HEK293 (cell line): ENCODE measurements at regions not wholly inside any gene's neighbourhood (a gene's known extent, or its start where the extent isn't known, plus 50 kb on each side); places are given as distances from the start of the nearest gene placed in this dataset.

Source experiments
- CTCF ChIA-PET: fragments of 350-600 bp; formaldehyde crosslinking; extraction: SDS; loops from one replicate; lab custom pipeline; 2021; ENCODE audit warnings: antibody characterized with exemption; lab: Yijun Ruan, JAX
- POLR2A ChIA-PET: fragments of 300-600 bp; formaldehyde crosslinking; extraction: SDS; loops from one replicate; lab custom pipeline; 2020; ENCODE audit warnings: antibody characterized with exemption, inconsistent platforms; lab: Yijun Ruan, JAX
- H3K27ac ChIP-seq: fragments of 200-500 bp; sonication (Bioruptor generic); 2 replicates; pipeline ENCODE4 v1.5.1; 2014; ENCODE audit warnings: low read depth, low read length, control low read depth, inconsistent platforms; ENCODE audit errors: extremely low read depth
- H3K36me3 ChIP-seq, 2 experiments: fragments of 200-500 bp in 1 of 2; sonication (Bioruptor generic) in 1 of 2; 1 replicate in 1 of 2; 2 replicates in 1 of 2; pipeline ENCODE4 v1.5.1; 2014 to 2017; ENCODE audit warnings: inconsistent platforms in 2 of 2, low read length in 2 of 2; ENCODE audit not compliant: control insufficient read depth in 2 of 2, insufficient read depth in 1 of 2
- H3K4me1 ChIP-seq: fragments of 200-500 bp; sonication (Bioruptor generic); 2 replicates; pipeline ENCODE4 v1.5.1; 2014; ENCODE audit warnings: mild to moderate bottlenecking, low read length, inconsistent platforms; ENCODE audit not compliant: control insufficient read depth, insufficient read depth
- H3K4me3 ChIP-seq: 2 replicates; pipeline ENCODE4 v1.5.1; 2011; ENCODE audit warnings: low read depth, mild to moderate bottlenecking, control low read depth, low read length, moderate library complexity
- H3K9me3 ChIP-seq: fragments of 200-500 bp; sonication (Bioruptor generic); 2 replicates; pipeline ENCODE4 v1.5.1; 2014; ENCODE audit warnings: low read depth, low read length, inconsistent platforms; ENCODE audit not compliant: control insufficient read depth, insufficient read depth
- HOXA7 ChIP-seq: sonication (generic); formaldehyde crosslinking; IDR thresholded peaks from 2 replicates; pipeline ENCODE4 v1.8.1; 2022; ENCODE audit warnings: missing genetic modification reagents, borderline replicate concordance
- INSM2 ChIP-seq: fragments of 450-650 bp; formaldehyde crosslinking; IDR thresholded peaks from 2 replicates; pipeline ENCODE4 v1.5.1; 2016; ENCODE audit warnings: missing biosample characterization, missing genetic modification characterization
- MYNN ChIP-seq: fragments of 450-650 bp; formaldehyde crosslinking; IDR thresholded peaks from 2 replicates; pipeline ENCODE4 v1.5.1; 2016; ENCODE audit warnings: missing biosample characterization, missing genetic modification characterization, borderline replicate concordance
- PRDM2 ChIP-seq: fragments of 450-650 bp; formaldehyde crosslinking; IDR thresholded peaks from 2 replicates; pipeline ENCODE4 v1.5.1; 2016; ENCODE audit warnings: missing biosample characterization, missing genetic modification characterization, borderline replicate concordance
- SCRT2 ChIP-seq: fragments of 450-650 bp; formaldehyde crosslinking; IDR thresholded peaks from 2 replicates; pipeline ENCODE4 v1.5.1; 2016; ENCODE audit warnings: missing biosample characterization, missing genetic modification characterization
- ZFHX2 ChIP-seq: fragments of 450-650 bp; formaldehyde crosslinking; conservative IDR thresholded peaks from 2 replicates; pipeline ENCODE4 v1.5.1; 2016; ENCODE audit warnings: missing biosample characterization, missing genetic modification characterization
- ZFP69B ChIP-seq: fragments of 450-650 bp; formaldehyde crosslinking; IDR thresholded peaks from 2 replicates; pipeline ENCODE4 v1.5.1; 2016; ENCODE audit warnings: missing biosample characterization, missing genetic modification characterization
- ZIC2 ChIP-seq: fragments of 450-650 bp; formaldehyde crosslinking; IDR thresholded peaks from 2 replicates; pipeline ENCODE4 v1.5.1; 2016; ENCODE audit warnings: missing biosample characterization, missing genetic modification characterization
- ZNF114 ChIP-seq: fragments of 450-650 bp; formaldehyde crosslinking; IDR thresholded peaks from 2 replicates; pipeline ENCODE4 v1.5.0; 2017; ENCODE audit warnings: missing biosample characterization, missing genetic modification characterization
- ZNF121 ChIP-seq: fragments of 450-650 bp; formaldehyde crosslinking; IDR thresholded peaks from 2 replicates; pipeline ENCODE4 v1.5.1; 2016; ENCODE audit warnings: missing biosample characterization, missing genetic modification characterization
- ZNF146 ChIP-seq: fragments of 450-650 bp; formaldehyde crosslinking; IDR thresholded peaks from 2 replicates; pipeline ENCODE4 v1.5.1; 2016; ENCODE audit warnings: missing biosample characterization, missing genetic modification characterization
- ZNF184 ChIP-seq: fragments of 450-650 bp; IDR thresholded peaks from 2 replicates; pipeline ENCODE4 v1.5.1; 2018; ENCODE audit warnings: missing biosample characterization, mild to moderate bottlenecking, missing genetic modification characterization
- ZNF302 ChIP-seq: fragments of 450-650 bp; formaldehyde crosslinking; IDR thresholded peaks from 2 replicates; pipeline ENCODE4 v1.5.1; 2016; ENCODE audit warnings: missing biosample characterization, missing genetic modification characterization, low read depth
- ZNF521 ChIP-seq: fragments of 450-650 bp; formaldehyde crosslinking; IDR thresholded peaks from 2 replicates; pipeline ENCODE4 v1.5.1; 2017; ENCODE audit warnings: missing biosample characterization, mild to moderate bottlenecking, missing genetic modification characterization
- TF ChIP-seq, protein P1 (sequence below): sonication (generic); formaldehyde crosslinking; IDR thresholded peaks from 2 replicates; pipeline ENCODE4 v1.8.1; 2022; ENCODE audit warnings: mild to moderate bottlenecking, moderate library complexity, missing genetic modification reagents
- TF ChIP-seq, protein P2 (sequence below): fragments of 450-650 bp; formaldehyde crosslinking; IDR thresholded peaks from 2 replicates; pipeline ENCODE4 v1.5.1; 2016; ENCODE audit warnings: missing biosample characterization, missing genetic modification characterization
- TF ChIP-seq, protein P3 (sequence below): fragments of 450-650 bp; formaldehyde crosslinking; IDR thresholded peaks from 2 replicates; pipeline ENCODE4 v1.5.1; 2016; ENCODE audit warnings: missing biosample characterization, missing genetic modification characterization

- TF ChIP-seq ZNF521 (tag by site-specific recombination), result no peak
- TF ChIP-seq ZFHX2 (tag by site-specific recombination), result no peak
- TF ChIP-seq ZNF302 (tag by site-specific recombination), result no peak
Measured at GRCh38 chr13:112322557-112322956, 53.6 kb upstream of the SPACA7 start (continued).

GRCh38 chr13:112324116-112324515, 52.0 kb upstream of the SPACA7 start:
- Histone ChIP-seq H3K36me3 (no peaks in the 10 kb centered on the region), H3K4me1 (no peaks in the 10 kb centered on the region), H3K27ac (no peak overlapping the region), H3K4me3 (no peak overlapping the region), H3K9me3 (no peaks in the 10 kb centered on the region)
- TF ChIP-seq ZNF184 (tag by site-specific recombination), result no peak
- TF ChIP-seq MYNN (tag by site-specific recombination), result no peak
- TF ChIP-seq ZNF114 (tag by site-specific recombination), result no peak
- TF ChIP-seq ZNF146 (tag by site-specific recombination), result no peak
- TF ChIP-seq ZFP69B, result no peak
- peak; percentile 57 for TF ChIP-seq SCRT2 (tag by site-specific recombination)
- no peak for TF ChIP-seq PRDM2 (tag by site-specific recombination)
- TF ChIP-seq, protein P1, sequence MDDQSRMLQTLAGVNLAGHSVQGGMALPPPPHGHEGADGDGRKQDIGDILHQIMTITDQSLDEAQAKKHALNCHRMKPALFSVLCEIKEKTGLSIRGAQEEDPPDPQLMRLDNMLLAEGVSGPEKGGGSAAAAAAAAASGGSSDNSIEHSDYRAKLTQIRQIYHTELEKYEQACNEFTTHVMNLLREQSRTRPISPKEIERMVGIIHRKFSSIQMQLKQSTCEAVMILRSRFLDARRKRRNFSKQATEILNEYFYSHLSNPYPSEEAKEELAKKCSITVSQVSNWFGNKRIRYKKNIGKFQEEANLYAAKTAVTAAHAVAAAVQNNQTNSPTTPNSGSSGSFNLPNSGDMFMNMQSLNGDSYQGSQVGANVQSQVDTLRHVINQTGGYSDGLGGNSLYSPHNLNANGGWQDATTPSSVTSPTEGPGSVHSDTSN, result no peak
- no peak for TF ChIP-seq HOXA7 (CRISPR knock-in tag)
- TF ChIP-seq INSM2 (tag by site-specific recombination), result no peak
- TF ChIP-seq, protein P2, sequence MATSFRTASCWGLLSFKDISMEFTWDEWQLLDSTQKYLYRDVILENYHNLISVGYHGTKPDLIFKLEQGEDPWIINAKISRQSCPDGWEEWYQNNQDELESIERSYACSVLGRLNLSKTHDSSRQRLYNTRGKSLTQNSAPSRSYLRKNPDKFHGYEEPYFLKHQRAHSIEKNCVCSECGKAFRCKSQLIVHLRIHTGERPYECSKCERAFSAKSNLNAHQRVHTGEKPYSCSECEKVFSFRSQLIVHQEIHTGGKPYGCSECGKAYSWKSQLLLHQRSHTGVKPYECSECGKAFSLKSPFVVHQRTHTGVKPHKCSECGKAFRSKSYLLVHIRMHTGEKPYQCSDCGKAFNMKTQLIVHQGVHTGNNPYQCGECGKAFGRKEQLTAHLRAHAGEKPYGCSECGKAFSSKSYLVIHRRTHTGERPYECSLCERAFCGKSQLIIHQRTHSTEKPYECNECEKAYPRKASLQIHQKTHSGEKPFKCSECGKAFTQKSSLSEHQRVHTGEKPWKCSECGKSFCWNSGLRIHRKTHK (tag by site-specific recombination), result no peak
- TF ChIP-seq, protein P3, sequence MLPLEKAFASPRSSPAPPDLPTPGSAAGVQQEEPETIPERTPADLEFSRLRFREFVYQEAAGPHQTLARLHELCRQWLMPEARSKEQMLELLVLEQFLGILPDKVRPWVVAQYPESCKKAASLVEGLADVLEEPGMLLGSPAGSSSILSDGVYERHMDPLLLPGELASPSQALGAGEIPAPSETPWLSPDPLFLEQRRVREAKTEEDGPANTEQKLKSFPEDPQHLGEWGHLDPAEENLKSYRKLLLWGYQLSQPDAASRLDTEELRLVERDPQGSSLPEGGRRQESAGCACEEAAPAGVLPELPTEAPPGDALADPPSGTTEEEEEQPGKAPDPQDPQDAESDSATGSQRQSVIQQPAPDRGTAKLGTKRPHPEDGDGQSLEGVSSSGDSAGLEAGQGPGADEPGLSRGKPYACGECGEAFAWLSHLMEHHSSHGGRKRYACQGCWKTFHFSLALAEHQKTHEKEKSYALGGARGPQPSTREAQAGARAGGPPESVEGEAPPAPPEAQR (tag by site-specific recombination), result no peak
- no peak for TF ChIP-seq ZNF121 (tag by site-specific recombination)
- peak; percentile 46; the same call in 1 of the 2 replicates for TF ChIP-seq ZIC2 (tag by site-specific recombination)
- ChIA-PET POLR2A (no interaction called here), CTCF (no interaction called here)
